H54 (cell line): ENCODE measurements at regions not wholly inside any gene's neighbourhood (a gene's known extent, or its start where the extent isn't known, plus 50 kb on each side); places are given as distances from the start of the nearest gene placed in this dataset.
"Not testable (repeated sequence)": the region's sequence is repeated elsewhere in the genome, so short reads cannot be mapped to it uniquely, and the experiment has no call there.

ENCODE experiments used
- DNase-seq: peaks from one replicate; pipeline ENCODE4 v3.0.0; 2011; ENCODE audit warnings: low spot score, mixed read lengths; ENCODE audit not compliant: insufficient read length
- FAIRE-seq: peaks from 3 replicates; lab custom pipeline; 2011; peaks lifted over from hg19 to GRCh38; lab: Jason Lieb, UNC
- POLR2A ChIP-seq: IDR thresholded peaks from 2 replicates; pipeline ENCODE4 v1.6.1; 2011; ENCODE audit warnings: low read depth, mild to moderate bottlenecking, low read length

DNA sequence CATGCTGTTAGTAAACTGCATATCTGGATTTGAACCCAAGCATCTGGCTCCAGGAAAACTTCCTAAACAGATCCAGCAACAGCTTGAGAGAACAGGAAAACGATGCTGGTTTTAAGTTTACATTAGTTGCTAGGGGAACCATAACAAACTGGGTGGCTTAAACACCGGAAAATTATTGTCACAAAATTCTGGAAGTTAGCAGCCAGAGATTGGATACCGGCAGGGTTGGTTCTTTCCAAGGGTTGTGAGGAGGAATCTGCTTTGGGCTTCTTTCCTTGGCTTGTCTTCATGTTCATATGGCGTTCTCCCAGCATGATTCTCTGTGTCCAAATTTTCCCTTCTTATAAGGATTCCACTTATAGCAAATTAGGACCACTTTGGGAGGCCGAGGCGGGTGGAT is 276.9 kb upstream of the TOM1L1 start:
- no peak for DNase-seq
- FAIRE-seq: no peak
- no peak for TF ChIP-seq POLR2A

- FAIRE-seq: no peak
- DNase-seq: no peak
- TF ChIP-seq POLR2A: no peak
Measured at GRCh38 chr17:54626146-54626703, 274.4 kb upstream of the TOM1L1 start.

- FAIRE-seq: not testable (repeated sequence)
Measured at GRCh38 chr17:54639426-54639825, 261.2 kb upstream of the TOM1L1 start.

GRCh38 chr17:54662978-54663876 is 237.4 kb upstream of the TOM1L1 start:
- no peak for FAIRE-seq
- no peak for DNase-seq
- TF ChIP-seq POLR2A: no peak

More at GRCh38 chr17:54639426-54639825, 261.2 kb upstream of the TOM1L1 start:
- not testable (repeated sequence) for DNase-seq

DNA sequence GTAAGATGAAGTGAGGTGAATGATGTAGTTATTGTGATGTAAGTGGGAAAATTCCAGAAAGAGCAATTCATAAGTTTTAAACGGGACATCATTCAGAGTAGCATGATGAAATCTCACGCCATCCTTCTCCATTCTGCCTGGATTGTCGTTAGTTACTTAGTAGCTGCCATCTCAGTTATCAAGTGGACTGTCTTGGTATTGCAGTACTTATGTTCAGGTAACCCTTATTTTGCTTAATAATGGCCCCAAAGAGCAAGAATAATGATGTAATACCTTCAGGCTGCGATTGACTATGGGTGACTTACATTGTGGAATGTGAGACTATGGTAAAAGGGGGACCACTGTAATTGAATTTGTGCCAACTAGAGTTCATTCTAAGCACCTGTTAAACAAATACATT is 234.1 kb upstream of the TOM1L1 start:
- no peak for DNase-seq
- no peak for FAIRE-seq
- no peak for TF ChIP-seq POLR2A

DNA sequence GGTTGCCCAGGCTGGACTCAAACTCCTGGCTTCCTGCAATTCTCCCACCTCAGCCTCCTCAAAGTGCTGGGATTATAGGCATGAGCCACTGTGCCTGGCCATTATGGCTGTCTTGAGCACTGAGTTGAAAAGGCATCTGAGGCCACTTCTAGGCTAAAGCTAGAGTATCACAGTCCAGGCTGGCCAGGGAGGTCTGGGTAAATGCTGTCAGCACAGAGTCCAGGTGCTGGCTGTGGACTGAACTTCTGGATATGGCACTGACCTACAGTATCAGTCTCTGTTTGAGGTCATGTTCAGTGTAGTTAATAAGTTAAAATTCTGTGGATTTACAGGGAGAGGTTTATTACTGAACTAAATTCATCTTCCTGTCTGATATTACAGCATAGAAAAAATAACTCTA is 222.5 kb upstream of the TOM1L1 start:
- no peak for TF ChIP-seq POLR2A
- DNase-seq: no peak
- no peak for FAIRE-seq

DNA sequence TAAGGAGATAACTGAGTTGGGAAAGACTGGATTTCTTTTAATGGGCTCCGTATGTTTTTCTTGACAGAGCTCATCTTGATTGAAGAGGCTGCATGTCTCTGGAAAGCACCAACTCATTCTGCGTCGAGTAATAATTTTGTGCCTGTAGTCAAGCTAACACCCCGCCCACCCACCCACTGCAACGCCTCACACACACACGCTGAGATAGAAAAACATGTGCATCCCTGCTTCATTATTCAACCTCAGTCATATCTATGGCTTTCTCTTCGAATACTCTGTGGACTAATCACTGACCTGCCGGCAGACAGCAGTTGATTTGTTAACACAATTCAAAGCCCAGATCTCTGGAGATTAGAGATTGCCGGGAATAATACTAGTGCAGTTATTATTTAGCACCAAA is 220.2 kb upstream of the TOM1L1 start:
- no peak for DNase-seq
- no peak for TF ChIP-seq POLR2A
- no peak for FAIRE-seq

GRCh38 chr17:54694287-54694887 is 206.3 kb upstream of the TOM1L1 start:
- no peak for DNase-seq
- no peak for TF ChIP-seq POLR2A
- FAIRE-seq: no peak

- DNase-seq, FAIRE-seq: not testable (repeated sequence)
Measured at GRCh38 chr17:54712798-54713197, 187.9 kb upstream of the TOM1L1 start.

- FAIRE-seq (no peak), DNase-seq (no peak)
- no peak for TF ChIP-seq POLR2A
Measured at GRCh38 chr17:54718286-54718685, 182.4 kb upstream of the TOM1L1 start.

- DNase-seq (no peak), FAIRE-seq (no peak)
Measured at GRCh38 chr17:54727624-54728023, 173.0 kb upstream of the TOM1L1 start.

GRCh38 chr17:54736573-54736972 is 164.1 kb upstream of the TOM1L1 start:
- no peak for TF ChIP-seq POLR2A
- no peak for DNase-seq
- no peak for FAIRE-seq

More at GRCh38 chr17:54727624-54728023, 173.0 kb upstream of the TOM1L1 start:
- no peak for TF ChIP-seq POLR2A

DNA sequence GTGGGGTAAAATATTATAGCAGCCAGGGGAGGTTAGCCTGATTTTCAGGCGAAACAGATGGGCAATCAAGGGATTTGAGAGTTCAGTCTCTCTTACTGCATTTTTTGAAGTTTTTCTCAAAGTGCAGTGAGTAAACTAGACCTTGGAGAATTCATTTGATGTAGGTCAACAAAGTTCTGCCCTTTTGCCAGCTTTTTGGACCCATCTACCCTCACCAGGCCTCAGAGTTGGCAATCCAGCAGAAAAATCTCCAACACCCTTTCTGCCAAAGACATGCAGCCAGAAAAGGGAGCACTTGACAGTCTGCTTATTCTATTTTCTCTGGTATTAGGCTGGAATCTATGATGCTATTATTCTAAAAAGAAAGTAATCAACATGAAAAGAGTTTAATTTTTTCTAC is 162.2 kb upstream of the TOM1L1 start:
- no peak for TF ChIP-seq POLR2A
- FAIRE-seq (no peak), DNase-seq (no peak)

DNA sequence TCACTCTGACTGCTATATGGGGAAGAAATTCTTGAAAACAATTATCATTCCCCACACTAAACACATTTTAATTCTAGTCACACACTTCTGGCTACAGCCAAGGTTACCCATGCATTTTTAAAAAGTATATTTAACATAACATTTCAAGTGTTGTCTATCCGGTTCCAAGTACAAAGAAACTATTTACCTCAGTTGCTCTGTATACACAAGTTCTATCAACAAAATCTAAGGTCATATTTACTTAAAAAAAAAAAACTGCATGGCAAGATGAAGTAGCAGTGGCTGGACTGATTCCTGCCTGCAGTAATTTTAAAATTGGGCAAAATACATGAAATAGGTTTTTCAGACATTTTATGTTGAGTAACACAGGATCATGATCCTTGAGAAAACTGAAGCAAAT is 155.9 kb upstream of the TOM1L1 start:
- no peak for DNase-seq
- TF ChIP-seq POLR2A: no peak
- no peak for FAIRE-seq
